ENCODE measurements at regions not wholly inside any gene's neighbourhood (a gene's known extent, or its start where the extent isn't known, plus 50 kb on each side); places are given as distances from the start of the nearest gene placed in this dataset.
"Not testable (repeated sequence)": the region's sequence is repeated elsewhere in the genome, so short reads cannot be mapped to it uniquely, and the experiment has no call there.

DNA sequence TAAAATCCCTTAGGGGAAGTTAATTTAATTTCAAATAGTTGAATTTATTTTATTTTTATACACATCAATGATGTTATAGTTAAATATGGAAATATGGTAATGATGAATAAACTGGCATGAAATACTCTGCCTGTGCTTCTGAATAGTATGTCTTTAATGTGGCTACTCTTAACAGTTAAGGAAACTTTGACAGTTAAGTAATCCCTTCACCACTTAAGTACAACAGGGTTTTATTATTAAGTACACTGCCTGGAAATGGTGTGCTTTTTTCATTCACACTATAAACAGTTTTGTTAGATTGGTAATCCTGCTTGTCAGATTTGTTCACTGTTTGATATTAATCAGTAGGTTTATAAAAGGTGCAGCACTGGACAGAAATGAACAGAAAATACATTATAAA is 412.0 kb upstream of the ZEB2 start:
- no peak for DNase-seq (ENCODE audit: low spot score)

DNA sequence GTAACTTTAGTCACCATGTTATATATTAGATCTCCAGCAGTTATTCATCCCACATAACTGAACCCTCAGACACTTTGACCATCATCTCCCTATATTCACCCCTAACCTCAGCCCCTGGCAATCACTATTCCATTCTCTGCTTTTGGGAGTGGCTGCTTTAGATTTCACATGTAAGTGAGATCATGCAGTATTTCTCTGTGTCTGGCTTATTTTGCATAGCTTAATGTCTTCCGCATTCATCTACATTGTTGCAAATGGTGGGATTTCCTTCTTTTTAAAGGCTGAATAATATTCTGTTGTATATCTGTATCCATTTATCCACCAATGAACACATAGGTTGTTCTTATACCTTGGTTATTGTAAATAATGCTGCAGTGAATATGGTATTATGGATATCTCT is 411.6 kb upstream of the ZEB2 start:
- no peak for DNase-seq (ENCODE audit: low spot score)

DNA sequence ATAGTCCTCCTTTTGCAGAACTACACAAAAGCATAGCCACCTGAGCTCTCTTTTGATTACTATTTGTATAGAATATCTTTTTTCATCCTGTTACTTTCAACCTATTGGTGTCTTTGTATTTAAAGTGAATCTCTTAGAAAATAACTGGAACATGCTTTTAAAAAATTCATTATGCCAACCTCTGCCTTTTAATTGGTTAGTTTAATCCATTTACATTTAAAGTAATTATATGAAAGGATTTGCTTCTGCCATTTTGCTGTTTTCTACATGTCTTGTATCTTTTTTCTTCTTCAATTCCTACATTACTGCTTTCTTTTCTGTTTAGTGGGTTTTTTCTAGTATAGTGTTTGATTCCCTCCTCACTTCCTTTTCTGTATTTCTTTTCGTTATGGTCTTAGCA is 407.5 kb upstream of the ZEB2 start:
- DNase-seq (ENCODE audit: low spot score): no peak

GRCh38 chr2:144925886-144926285 is 406.0 kb upstream of the ZEB2 start:
- DNase-seq (ENCODE audit: low spot score): no peak

DNA sequence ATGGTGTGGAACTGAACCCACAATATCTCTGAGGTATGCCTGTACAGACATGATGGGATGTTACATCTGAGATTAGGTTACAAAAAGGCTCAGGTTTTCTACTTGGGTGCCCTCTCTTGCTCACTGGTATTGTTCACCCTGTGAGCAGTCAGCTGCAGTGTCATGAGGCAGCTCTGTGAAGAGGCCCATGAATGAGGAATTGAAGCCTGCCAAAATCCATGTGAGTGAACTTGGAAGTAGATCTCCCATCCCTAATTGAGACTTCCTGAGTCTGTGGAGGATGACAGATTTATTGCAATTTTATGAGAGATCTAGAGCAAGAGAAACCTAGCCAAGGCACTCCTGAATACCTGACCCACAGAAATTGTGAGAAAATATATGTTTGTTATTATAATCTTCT is 404.9 kb upstream of the ZEB2 start:
- DNase-seq (ENCODE audit: low spot score): no peak

GRCh38 chr2:144922519-144922918 is 402.6 kb upstream of the ZEB2 start:
- no peak for DNase-seq (ENCODE audit: low spot score)

DNA sequence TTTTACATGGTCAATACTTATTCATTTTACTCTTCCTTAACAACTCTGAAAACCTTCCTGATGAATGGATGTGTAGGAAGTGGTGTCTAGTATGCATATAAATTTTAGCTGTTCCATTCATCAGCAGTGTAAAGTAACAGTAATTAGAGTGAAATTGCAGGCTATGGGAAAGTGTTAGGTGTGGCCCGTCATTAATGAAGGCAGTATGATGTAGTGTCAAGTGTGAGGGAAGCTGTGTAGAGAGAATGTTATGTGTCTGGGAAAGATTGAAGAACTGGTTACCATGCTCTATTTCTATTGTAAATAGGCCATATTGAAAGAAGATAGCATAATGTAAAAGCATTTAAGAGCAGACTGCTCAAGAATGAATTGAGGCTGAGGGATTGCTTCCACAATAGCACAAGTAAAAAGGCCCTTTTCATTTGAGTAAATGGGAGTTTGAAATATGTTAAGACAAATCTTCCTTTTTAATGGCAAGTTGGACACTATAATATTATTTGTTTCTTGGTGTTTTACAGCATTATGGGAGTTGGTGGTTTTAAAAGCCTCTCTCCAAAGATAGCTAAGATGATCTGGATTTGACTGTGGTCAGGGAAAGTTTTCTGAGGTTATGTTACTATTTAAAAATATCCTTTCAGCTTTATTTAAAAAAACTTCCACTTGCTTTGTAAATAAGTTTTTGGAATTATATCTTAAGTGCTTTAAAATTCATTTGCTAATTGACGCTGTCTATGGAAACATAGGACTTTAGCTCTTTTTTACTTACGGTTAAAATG is 401.0 kb upstream of the ZEB2 start:
- no peak for DNase-seq (ENCODE audit: low spot score)

DNA sequence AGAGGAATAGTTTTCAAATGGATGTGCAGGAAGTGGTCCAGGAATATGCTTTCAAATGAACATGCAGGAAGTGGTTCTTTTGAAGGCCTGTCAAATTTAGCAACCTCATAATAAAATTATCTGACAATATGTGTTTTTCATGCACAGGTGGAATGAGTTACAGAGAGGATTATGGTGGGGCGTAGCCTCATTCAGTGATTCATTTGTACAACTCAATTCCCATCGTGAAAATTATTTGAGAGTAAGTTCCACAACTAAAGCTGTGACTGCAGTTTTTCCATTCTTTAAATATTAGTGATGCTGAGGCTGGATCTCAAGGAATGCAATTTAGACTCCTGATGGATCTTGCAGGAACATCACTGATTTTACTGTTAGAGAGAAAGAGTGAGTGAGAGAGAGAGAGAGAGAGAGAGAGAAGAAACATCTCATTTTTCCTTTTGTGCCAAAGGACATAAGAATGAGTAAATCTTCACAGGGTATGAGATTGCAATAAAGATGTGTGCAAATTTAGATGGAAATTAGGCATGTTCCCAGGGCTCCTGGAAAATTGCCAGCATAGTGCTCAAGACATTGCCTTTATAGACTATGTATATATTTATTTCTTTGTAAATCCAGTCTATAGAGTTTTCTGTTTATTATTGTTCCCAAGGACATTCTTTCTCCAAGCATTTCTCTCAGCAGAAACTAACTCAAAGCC is 394.9 kb upstream of the ZEB2 start:
- no peak for DNase-seq (ENCODE audit: low spot score)

GRCh38 chr2:144914113-144914512 is 394.2 kb upstream of the ZEB2 start:
- DNase-seq (ENCODE audit: low spot score): no peak

DNA sequence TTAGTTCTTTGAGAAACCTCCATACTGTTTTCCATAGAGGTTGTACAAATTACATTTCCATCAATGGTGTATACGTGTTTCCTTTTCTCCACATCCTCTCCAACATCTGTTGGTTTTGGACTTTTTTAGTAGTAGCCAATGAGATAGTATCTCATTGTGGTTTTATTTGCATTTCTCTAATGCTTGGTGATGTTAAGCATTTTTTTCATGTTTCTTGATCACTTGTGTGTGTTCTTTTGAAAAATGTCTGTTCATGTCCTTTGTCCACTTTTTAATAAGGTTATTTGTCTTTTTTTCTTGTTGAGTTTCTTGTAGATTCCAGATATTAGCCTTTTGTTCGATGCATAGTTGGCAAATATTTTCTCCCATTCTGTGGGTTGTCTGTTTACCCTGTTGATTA is 392.3 kb upstream of the ZEB2 start:
- DNase-seq (ENCODE audit: low spot score): no peak

- no peak for DNase-seq (ENCODE audit: low spot score)
Observed at GRCh38 chr2:144905956-144906355, 386.0 kb upstream of the ZEB2 start.

DNA sequence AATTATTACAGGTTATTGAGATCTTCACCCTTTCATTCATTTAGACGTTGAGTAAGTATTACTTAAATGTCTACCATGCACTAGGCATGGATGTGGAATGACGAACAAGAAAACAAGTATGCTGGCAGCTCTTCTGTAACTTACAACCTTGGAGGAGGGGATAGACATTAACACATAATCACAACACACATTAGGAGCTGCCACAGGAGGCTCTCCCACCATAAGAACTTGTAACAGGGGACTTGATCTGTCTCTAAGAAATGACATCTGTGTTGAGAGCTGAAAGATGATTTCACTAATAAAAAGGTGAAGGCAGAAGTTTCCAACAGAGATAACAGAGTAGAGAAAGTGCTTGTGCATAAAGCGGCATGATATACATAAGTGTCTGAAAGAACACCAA is 384.7 kb upstream of the ZEB2 start:
- no peak for DNase-seq (ENCODE audit: low spot score)

DNA sequence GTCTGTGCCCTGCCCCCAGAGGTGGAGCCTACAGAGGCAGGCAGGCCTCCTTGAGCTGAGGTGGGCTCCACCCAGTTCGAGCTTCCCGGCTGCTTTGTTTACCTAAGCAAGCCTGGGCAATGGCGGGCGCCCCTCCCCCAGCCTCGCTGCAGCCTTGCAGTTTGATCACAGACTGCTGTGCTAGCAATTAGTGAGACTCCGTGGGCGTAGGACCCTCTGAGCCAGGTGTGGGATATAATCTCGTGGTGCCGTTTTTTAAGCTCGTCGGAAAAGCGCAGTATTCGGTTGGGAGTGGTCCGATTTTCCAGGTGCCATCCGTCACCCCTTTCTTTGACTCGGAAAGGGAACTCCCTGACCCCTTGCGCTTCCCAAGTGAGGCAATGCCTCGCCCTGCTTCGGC is 383.1 kb upstream of the ZEB2 start:
- DNase-seq (ENCODE audit: low spot score): not testable (repeated sequence)

DNA sequence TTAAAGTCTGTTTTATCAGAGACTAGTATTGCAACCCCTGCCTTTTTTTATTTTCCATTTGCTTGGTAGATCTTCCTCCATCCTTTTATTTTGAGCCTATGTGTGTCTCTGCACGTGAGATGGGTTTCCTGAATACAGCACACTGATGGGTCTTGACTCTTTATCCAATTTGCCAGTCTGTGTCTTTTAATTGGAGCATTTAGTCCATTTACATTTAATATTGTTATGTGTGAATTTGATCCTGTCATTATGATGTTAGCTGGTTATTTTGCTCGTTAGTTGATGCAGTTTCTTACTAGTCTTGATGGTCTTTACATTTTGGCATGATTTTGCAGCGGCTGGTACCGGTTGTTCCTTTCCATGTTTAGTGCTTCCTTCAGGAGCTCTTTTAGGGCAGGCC is 381.5 kb upstream of the ZEB2 start:
- not testable (repeated sequence) for DNase-seq (ENCODE audit: low spot score)

DNA sequence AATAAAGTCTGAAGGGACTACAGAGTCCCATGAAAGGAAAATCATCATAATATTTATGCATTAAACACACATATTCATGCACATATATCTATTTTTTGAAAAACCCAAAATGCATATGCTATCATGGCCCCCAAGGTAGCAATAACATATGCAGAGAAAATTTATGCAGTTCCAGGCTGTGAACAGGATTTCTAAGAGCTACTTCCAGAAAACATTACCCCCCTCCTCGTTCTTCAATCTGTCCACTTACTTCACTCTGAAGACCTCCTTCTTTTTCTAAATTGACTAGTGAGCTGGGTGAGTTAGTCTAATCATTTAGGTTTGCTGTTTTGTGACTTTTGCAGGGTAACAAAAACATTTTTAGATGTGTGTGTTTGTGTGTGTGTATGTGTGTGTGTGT is 376.4 kb upstream of the ZEB2 start:
- DNase-seq (ENCODE audit: low spot score): no peak

GRCh38 chr2:144894612-144895599 is 375.0 kb upstream of the ZEB2 start:
- no peak for DNase-seq (ENCODE audit: low spot score)

DNA sequence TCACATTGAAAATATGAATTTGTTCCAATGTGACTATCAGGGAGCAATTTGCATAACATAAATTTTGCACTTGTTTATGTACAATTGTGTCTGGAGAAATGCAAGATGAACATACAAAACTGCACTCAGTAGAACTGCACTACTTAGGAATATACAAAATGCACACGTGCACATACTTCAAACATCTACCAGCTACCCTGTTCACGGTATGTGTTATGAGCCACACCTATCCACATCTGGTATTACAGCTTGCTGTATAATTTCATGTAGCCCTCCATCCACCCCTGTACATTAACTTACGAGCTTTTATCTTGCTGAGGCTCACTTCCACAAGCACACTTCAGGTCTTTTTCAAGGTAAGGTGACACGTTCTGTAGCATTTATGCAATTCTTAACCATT is 373.5 kb upstream of the ZEB2 start:
- no peak for DNase-seq (ENCODE audit: low spot score)

DNA sequence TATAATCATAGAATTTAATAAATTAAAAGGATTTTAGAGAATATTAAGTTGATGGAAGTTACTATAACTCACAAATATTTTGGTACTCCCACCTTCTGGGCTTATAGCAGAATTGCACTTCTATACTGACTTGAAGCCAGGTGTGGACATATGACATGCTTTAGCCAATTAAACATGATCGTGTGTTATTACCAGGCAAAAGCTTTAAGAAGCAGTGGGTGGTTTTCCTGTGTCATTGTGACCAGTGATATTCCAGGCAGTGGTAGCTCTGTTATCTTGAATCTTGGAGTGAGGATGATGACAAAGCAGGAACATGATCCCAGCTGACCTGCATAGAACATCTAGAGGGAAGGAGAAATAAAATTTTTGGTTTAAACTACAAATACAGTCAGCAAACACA is 370.9 kb upstream of the ZEB2 start:
- DNase-seq (ENCODE audit: low spot score): peak; percentile 73

DNA sequence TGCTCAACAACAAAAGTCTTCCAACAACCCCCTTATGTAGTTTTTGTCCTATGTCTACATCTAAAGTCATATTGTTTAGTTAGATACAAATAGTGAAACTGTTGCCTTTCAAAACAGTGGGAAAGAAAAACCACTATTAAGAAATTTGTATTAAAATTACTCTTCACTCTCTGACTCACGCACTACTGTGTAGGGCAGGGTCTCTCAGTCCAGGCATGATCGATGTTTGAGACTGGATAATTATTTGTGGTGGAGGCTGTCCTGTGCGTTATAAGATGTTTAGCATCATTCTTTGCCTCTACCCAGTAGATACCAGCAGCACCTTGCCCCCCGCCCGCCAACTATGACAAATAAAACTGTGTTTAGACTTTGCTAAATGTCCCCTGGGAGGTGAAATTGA is 369.4 kb upstream of the ZEB2 start:
- DNase-seq (ENCODE audit: low spot score): no peak

- no peak for DNase-seq (ENCODE audit: low spot score)
Observed at GRCh38 chr2:144886862-144887261, 366.9 kb upstream of the ZEB2 start.

DNA sequence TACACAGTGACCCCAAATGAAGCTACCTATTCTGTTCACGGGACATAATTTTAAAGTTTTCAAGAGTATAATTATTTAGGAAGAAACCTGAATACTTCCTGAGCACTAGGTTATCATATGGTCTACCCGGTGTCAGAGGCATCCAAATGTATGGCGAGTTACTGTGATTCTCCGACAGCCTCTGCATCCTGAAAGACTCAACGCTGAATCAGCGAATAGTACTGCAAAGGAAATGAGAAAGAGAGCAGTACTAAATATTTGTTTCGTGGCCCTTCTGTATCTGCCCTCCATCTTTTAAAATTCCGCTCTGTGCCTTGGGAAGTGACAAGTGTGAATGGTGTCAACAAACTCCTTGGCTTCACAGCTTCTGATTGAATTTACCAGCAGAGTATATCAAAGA is 358.0 kb upstream of the ZEB2 start:
- no peak for DNase-seq (ENCODE audit: low spot score)

DNA sequence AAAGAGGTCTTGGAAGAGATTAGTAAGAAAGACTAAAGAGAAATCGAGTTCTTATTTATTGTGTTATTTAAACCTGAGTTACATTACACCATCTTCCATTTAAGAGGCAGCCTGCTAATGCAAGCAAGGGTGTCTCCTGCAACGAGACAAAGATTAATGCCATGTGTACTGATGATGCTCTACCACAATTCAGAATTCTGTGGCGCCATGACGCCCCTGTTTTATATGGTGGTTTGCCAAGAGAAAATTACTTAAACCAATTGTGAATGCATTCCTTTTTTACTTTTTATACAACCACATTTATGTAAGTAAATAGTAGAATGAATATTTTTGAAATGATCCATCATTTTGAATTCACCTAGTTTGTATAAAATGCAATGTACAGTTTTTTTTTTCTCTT is 356.1 kb upstream of the ZEB2 start:
- no peak for DNase-seq (ENCODE audit: low spot score)
